ENCODE measurements at regions not wholly inside any gene's neighbourhood (a gene's known extent, or its start where the extent isn't known, plus 50 kb on each side); places are given as distances from the start of the nearest gene placed in this dataset.

GRCh38 chr6:90722648-90723047, 135.8 kb upstream of the MAP3K7 start:
- DNase-seq = no peak

- DNase-seq = no peak
Measured at GRCh38 chr6:90720404-90720803, 133.5 kb upstream of the MAP3K7 start.

- no peak for DNase-seq
Measured at GRCh38 chr6:90719321-90720195, 132.7 kb upstream of the MAP3K7 start.

GRCh38 chr6:90716376-90716775, 129.5 kb upstream of the MAP3K7 start:
- no peak for DNase-seq

- no peak for DNase-seq
Measured at GRCh38 chr6:90715093-90715655, 128.3 kb upstream of the MAP3K7 start.

GRCh38 chr6:90714319-90714718, 127.4 kb upstream of the MAP3K7 start:
- no peak for DNase-seq

GRCh38 chr6:90712114-90712513, 125.2 kb upstream of the MAP3K7 start:
- no peak for DNase-seq

GRCh38 chr6:90709431-90709996, 122.6 kb upstream of the MAP3K7 start:
- DNase-seq = no peak

GRCh38 chr6:90708206-90708737, 121.4 kb upstream of the MAP3K7 start:
- DNase-seq = no peak

- DNase-seq = no peak
Measured at GRCh38 chr6:90707246-90707645, 120.4 kb upstream of the MAP3K7 start.

- no peak for DNase-seq
Measured at GRCh38 chr6:90703336-90703735, 116.5 kb upstream of the MAP3K7 start.

- DNase-seq = no peak
Measured at GRCh38 chr6:90701926-90702325, 115.1 kb upstream of the MAP3K7 start.

GRCh38 chr6:90701146-90701781, 114.4 kb upstream of the MAP3K7 start:
- no peak for DNase-seq

- DNase-seq = no peak
Measured at GRCh38 chr6:90695316-90695715, 108.4 kb upstream of the MAP3K7 start.

- no peak for DNase-seq
Measured at GRCh38 chr6:90694802-90695201, 107.9 kb upstream of the MAP3K7 start.

GRCh38 chr6:90691823-90692222, 105.0 kb upstream of the MAP3K7 start:
- DNase-seq = no peak

GRCh38 chr6:90689172-90689571, 102.3 kb upstream of the MAP3K7 start:
- no peak for DNase-seq

- DNase-seq = no peak
Measured at GRCh38 chr6:90687775-90688380, 101.0 kb upstream of the MAP3K7 start.

- DNase-seq = no peak
Measured at GRCh38 chr6:90681863-90682262, 95.0 kb upstream of the MAP3K7 start.

GRCh38 chr6:90678049-90678779, 91.3 kb upstream of the MAP3K7 start:
- no peak for DNase-seq

GRCh38 chr6:90677440-90677839, 90.6 kb upstream of the MAP3K7 start:
- DNase-seq = no peak

Data from stimulated activated CD4-positive, alpha-beta T cell treated with anti-CD3 and anti-CD28 coated beads, Interleukin-2, amount 100 ng/mL, for 24 hours (primary cell).